Stimulated activated CD4-positive, alpha-beta T cell treated with anti-CD3 and anti-CD28 coated beads, TNF-alpha, amount 100 ng/mL, for 48 hours (primary cell): ENCODE measurements at regions not wholly inside any gene's neighbourhood (a gene's known extent, or its start where the extent isn't known, plus 50 kb on each side); places are given as distances from the start of the nearest gene placed in this dataset.
A peak's percentile ranks its signal among the peaks of the same experiment; 100 is the strongest.

ENCODE experiments used
- DNase-seq, 3 donors: peaks; one replicate each; pipeline ENCODE4 v3.0.0-alpha.2; 2020; ENCODE audit warnings: low read depth in 3 of 3

DNA sequence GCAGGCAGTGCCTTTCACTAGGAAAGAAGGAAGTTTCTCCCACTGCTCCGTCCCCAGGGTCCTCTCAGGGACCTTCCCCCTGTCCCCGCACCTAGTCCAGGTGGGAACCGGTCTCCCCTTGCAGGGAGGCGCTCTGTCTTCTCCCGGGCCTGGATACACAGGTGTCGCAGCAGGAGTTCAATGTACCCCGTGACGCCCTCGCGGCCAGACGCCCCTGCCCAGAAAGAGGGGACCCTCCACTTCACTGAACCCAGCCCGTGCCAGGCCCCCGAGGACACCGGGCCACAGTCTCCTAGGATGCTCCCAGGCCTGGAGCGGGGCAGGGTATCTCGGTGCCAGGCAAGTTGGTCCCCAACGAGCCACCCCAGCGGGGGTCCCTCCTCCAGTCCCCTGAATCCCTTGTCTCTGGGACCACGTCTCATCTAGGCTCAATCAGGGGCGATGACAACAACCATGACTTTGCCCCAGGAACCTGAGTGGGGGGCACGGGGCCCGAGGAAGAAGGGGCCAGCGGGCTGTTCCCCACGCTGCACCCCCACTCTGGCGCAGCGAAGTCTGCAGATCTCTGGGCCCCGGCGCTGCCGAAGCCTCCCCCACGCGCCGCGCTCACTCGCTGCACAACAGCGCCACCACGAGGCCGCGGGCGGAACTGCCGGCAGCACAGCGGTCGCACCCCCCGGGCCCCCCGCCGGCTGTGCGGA lies 103.0 kb downstream of the EDN3 start:
- DNase-seq, result peak; percentile 35 to 58 (median 55)

DNA sequence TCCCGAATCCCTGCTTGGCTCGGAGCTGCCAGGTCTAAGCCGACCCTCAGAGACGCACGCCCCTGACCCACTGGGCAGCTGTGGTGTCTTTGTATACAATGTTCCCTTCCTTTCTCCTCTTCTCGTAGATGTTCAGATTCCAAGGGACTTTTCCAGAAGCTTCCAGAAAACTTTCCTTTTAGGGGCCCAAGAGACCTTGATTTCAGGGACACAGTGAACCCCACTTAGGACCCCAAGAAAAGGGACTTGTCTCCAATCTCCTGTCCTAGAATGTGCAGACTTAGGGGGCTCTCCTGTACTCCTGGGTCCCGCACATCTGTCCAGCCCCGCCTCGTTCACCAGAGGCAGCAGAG lies 103.5 kb downstream of the EDN3 start:
- DNase-seq, result no peak

DNA sequence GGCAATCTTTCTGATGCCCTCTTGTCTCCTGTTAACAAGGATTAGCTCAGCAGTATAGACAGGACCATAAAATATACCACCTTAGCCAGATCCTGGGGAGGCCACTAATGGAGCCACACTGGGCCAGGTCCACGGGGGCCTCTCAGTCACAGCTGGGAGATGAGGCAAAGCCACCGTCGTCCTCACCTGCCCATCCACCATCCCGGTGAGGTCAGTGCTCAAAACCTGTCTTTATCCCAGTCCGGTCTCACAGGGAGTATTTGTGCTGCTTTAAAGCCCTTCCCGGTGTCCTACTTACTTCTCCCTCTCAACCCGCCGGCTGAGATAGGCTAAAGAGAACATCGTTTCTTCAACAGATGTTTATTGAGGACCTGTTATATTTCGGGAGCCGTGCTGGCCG lies 104.3 kb downstream of the EDN3 start:
- no peak for DNase-seq

DNA sequence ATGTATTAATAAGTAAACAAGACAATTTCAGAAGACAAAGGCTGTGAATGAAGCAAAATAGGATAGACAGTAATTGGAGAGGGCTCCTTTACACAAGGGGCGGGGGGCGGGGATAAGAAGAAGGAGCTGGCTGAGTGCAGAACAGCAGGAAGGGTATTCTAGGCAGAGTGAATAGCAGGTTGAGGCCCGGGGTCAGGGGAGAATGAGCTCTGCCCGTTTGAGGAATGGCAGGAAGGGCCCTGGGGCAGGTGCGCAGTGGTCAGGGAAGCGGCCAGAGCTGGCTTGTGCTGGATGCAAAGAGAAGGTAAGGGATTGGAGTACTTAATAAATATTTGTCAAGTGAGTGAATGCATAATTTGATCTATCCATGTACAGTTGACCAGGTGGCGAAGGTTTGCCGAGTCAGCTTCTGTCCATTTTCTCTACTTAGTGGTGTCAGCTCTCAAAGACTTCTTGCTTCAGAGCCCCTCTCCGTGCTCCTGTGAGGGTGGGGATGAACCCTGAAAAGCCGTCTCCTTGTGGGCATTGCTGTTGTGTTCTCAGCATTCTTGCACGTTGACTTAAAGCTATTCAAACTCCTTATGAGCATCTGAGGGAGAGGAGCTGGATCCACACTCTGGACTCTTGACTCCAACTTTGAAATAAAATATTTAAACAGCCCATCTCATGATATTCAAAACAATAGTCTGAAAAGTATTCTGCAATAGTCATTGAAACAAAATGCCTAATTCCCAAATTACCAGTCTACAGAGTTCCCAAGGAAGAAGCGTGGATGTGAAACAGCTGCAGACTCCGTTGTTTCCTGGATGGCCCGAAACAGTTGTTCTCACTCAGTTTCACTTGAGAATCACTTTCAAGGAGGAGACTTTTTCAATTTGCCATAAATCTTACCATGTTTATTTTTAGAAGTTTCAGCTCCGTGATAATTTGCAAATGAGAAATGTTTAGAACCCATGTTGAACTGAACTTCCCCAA lies 105.1 kb downstream of the EDN3 start:
- no peak for DNase-seq

DNA sequence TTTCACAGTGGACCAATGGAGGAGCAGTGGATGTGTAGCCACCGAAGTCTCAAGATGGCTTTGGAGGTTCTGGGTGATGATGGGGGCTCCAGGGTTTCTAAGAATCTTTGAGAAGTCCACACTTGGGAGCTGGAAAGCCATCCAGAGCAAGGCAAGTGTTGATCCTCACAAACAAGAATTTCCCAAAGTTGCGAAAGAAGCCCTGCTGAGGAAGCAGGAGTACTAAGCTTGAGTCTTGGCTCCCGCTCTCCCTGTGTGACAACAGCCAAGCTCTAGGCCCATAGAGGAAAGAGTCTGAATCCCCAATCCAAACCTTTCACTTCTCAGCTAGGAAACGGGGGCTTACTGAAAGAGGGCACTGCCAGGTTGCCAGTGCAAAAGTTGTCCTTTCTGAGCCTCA lies 106.0 kb downstream of the EDN3 start:
- no peak for DNase-seq

DNA sequence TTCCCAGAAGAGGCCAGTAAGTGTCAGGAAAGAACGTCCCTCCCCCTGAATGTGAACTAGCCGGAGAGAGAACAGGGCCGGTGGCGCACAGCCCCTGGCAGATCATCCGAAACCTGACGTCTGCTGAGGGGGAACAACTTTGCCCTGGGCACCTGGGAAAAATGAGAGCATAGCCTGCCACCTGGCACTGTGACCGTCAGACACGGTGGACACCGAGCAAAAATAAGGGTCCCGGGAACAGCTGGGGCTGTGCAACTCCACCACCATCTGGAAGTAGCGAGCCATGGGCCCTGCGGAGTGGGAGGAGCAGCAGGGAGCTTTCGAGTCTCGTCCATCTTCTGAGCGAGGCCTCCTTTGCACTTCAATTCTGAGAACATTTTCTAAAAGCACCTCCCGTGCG lies 110.8 kb downstream of the EDN3 start:
- DNase-seq, result no peak

DNA sequence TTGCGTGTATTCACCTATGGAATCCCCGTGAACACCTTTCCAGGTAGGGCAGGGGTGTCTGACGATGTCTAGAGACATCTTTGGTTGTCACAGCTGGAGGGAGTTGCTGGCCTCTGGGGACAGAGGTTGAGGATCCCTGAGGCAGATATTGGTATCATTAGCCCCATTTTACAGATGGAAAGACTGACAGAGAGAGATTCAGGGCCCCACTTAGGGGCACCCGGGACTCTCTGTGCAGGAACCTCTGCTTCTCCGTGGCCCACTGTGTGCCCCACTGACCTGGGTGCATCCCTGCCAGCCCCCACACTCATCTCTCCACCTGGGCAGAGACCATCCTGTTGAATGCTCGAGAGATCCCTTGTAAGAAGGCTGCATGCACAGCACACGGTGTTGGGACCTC lies 111.2 kb downstream of the EDN3 start:
- no peak for DNase-seq

DNA sequence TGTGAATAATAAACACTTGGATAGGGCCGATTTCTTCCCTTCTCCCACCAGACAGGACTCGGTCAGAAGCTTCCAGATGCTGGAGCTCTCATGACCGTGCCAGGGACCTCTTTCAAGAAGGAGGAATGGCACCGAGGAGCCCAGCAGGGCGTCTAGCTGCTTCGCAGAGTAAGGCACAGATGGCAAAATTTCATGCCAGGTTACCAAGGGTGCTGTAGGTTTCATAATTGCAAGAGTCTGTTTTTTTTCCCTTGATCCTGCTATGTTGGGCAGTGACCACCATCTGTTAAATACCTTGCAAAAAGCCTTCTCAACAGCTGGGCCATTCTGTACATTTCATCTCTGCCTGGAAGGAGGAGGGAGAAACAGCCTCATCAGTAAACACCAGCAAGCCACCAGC lies 111.8 kb downstream of the EDN3 start:
- DNase-seq, result no peak

DNA sequence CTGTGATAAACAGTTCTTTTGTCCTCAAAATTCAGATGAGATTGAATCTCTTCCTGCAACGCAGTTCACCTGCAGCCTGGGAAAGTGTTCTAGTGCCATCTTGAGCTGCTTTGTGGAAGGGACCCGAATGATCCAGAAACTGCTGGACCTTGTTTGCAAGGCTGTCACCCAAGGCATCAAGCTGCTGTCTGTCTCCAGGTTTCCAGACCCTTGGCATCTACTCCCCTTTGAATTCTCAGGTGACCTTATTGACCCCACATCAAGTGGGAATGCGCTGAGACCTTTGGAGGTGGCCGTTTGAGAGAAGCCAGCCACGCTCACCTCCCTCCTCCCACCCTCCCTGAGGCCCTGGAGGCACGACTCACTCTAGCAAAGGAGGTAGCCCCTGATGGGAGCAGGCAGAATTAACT lies 112.5 kb downstream of the EDN3 start:
- no peak for DNase-seq

DNA sequence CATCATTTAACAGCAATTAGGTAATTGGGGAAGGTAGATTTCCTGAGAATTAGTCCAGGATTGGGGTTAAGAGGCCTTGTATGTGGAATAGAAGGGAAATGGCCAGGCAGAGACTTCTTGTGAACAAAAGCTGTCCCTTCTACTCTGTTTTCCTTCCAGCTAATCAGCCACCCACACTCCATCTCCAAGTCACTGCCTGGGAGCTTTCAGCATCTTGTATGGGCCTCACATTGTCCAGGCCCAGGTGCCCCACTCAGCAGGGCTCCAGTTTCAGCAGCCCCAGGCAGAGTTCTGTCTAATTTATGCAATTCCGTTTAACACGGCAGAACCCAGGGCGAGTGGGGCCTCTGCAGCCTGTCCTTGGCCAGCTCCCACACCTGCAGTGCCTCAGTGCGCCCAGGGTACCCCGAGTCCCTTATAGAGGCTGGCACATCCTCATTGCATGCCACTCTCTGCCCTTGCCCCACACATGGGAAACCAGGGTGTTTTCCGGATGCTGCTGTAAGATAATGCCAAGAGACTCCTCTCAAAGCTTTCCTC lies 113.0 kb downstream of the EDN3 start:
- no peak for DNase-seq

DNA sequence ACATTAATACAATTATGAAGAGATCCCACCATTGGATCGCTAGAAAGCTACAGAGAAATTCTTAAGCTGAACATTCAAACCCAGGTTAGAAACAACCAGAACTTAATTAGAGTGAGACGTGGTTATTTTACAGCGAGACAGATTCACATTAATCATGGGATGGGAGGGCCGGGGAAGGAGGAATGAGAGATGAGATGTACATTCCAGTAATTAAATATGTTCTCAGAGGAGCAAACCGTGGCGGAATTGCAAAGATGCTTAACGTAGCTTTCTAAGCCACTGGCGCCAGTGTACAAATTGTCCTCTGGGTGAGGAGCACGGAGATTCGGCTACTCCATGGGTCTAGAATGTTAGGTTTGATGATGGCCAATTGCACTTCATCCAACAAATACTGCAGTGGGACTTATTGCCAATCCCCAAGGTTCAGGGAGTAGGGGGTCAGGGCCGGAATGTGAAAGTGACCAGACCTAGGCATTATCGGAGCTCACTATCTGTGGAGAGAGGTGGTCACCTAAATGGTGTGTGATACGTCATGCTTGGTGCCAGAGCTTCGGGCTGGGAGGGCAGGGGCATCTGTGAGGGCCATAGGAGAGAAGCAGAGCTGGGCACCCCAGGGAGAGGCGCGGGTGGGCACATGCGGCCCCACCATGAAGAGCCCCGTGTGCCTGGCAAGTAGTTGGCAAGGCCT lies 114.7 kb downstream of the EDN3 start:
- DNase-seq, result no peak

DNA sequence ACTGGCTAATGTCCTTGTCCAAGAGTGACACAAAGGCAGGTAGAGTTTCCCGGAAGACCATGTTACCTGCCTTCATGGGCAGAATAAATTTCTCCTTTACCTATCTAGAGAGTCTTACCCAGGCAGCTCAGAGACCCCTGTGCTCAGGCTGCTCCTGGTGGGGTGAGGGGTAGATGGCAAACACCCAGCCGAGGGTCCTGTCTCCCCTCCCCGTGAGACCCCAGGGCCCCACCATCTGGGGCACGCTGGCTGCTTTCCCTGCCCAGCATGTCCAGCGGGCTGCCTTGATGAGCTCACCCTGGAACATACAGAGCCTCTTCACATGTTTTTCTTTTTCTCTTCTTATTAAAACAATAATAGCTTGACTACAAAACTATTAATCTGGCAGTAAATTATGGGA lies 116.5 kb downstream of the EDN3 start:
- DNase-seq, result no peak

DNA sequence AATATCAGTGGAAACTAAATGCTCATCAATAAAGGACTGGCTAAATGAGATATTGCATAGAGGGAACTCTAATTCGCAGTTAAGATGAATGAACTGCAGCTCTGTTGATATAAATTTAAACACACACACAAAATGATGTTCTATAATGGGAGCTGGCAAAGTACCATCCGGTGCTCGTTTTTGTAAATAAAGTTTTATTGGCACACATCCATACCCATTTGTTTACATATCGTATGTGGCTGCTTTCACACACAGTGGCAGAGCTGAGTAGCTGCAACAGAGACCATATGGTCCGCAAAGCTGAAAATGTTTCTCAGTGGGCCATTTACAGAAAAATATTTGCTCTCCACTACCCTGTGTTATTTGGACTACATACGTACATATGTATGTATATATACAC lies 120.7 kb downstream of the EDN3 start:
- no peak for DNase-seq

DNA sequence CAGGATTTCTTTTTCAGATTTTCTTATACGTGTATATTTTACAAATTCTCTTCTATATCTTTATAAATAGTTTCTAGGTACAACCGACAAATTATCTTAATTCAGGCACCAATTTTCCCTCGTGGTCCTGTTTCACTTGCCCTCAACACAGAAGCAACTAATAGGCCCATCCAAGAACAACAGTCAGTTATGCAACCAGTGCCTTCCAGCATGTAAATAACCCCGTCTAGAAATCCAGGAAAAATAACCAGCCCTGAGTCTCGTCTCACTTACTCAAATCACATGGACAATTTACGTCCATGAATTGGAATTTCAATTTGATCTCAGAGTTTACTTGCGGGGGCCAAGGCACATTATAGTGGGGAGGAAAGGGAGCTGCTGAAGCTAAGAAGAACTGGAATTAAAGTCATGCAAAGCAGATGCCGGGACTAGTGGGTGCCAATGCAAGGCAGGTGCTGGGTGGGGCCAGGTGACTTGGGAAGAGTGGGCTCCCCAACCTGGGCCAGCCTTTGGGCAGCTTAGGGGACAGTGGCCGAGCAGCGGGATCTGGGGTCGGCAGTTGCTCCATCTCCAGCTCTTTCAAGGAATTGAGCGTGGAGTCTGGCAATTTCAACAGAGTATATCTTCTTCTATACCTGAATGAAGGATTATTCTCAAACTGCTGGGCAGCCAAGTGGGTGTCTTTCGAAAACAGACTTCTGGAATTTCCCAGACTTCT lies 121.7 kb downstream of the EDN3 start:
- no peak for DNase-seq

DNA sequence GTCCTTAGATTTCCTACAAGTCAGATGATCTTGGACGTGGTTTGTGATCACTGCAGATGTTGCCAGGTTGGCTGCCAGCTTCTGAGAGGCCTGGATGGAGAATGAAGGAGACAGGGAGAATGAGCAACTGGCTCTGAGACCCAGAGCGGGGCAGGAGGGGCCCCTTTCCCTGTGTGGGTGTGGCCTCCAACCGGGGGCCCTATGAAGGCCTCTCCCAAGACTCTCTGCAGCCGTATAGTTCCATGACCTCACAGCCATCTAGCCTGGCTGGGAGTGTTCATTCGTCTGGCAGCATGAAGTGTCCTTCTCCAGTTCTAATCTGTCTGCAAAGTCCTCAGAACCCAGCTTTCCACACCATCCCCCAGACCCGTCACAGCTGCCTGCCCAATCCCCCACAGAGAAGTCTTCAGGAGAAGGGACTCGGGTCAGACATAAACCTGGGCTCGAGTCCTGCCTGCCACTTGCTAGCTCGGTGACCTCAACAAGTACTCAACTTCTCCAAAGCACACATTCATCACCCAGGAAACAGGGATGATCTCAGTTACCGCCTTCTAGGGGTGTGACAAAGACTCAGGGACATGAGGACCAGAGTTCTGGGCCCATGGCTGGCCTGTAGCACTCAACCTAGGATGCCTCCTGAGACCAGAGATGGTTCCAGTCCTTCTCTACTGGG lies 122.6 kb downstream of the EDN3 start:
- no peak for DNase-seq

DNA sequence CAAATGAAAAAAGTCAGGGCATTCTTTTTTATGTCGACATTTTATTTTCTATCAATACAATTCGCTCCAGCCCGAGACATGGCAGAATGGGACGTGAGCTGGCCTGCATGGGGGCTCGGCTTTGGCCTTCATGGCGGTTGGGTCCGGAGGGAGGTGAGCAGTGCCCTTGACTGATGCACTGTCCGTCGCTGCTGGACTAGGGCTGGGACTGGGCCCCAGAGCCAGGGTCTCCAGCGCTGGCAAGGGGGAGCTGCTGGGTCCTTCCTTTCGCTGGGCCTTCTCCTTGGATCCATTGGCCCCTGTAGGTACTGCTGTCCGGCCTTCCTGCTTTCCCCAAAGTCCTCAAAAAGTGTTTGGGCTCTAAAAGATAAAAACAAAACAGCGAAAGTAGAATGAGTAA lies 124.6 kb downstream of the EDN3 start:
- no peak for DNase-seq

DNA sequence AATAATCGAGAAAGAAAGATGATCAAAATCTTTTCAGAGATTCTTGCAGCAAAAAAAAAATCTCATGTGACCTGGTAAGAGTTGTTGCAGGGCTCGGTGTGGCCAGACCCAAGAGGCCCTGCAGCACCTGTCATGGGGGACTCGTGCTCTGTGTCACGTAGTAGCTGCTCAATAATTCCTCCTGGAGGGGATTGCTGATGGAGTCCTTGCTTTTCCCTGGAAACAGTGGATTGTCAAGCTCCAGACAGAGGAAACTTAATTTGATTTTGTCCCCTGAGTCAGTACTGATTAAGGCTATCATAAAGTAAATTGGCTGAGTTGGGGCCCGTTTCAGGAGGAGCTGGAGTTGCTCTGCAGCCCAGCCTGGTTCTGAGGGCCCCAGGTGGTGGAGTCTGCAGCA lies 125.2 kb downstream of the EDN3 start:
- DNase-seq, result no peak

DNA sequence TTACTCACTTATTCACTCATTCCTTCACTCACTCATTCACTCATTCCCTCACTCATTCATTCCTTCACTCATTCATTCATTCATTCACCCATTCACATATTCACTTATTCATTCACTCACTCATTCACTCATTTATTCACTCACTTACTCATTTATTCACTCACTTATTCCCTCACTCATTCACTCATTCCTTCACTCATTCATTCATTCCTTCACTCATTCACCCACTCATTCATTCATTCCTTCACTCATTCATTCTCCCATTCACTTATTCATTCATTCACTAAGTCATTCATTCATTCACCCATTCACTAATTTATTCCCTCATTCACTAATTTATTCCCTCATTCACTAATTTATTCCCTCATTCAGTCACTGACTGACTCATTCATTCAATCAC lies 127.6 kb downstream of the EDN3 start:
- no peak for DNase-seq

DNA sequence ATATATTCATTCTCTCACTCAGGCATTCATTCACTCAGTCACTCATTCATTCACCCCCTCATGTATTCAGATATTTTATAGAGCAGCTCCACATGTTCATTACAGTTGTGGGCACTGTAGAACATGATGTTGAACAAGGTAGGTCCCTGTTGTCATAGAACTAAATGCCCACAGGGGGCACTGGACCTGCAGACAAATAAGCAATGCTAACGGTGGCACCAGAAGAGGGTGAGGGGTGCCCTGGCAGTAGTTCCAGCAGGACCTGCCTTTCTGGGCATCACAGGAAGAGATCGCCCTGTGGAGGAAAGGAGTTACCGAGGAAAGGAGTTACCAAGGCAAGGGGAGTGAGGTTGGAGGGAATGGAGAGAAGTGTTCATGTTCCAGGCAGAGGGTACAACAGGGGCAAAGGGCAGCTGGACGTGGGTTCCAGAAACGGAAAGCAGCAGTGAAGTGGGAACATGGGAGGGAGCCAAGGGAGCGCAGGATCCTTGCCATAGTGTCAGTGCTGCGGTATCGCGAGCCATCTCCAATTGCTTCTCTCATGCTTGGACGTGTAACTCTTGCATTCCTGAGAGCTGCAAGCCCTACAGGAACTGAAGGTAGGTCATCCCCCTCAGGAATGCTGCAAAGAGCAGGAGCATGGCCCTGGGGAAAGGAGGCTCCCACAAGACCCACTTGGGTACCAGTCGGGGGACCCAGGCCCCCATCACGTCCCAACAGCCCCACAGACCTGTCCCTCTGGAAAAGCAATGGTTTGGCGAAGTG lies 128.2 kb downstream of the EDN3 start:
- DNase-seq, result no peak

DNA sequence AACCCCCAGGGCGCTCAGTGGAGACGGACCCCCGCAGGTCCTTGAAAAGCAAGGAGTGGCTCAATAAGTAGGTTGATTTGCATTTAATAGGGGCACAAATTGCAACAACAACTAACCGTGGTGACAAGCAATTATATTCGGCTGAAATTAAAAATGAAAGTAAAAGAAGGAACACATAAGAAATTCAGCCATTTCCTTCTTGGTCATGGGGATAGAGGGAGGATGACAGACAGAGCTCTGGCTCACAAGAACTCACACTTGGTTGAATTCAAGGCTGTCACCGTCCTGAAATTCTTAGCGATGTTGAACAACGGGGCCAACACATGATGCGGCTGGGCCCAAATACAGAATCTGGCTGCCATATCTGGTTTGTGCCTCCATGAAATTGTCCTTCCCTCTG lies 129.0 kb downstream of the EDN3 start:
- no peak for DNase-seq
